HG02938 (cell line): ENCODE measurements at regions not wholly inside any gene's neighbourhood (a gene's known extent, or its start where the extent isn't known, plus 50 kb on each side); places are given as distances from the start of the nearest gene placed in this dataset.
"Not testable (repeated sequence)": the region's sequence is repeated elsewhere in the genome, so short reads cannot be mapped to it uniquely, and the experiment has no call there.

ENCODE experiments used
- ATAC-seq: cut with Tn5 transposase; IDR thresholded peaks from one replicate; pipeline ENCODE4 v1.9.1; 2021; ENCODE audit warnings: mild to moderate bottlenecking, moderate library complexity; ENCODE audit not compliant: unreplicated experiment

- no peak for ATAC-seq
Observed at GRCh38 chr2:194723446-194723845, 933.6 kb upstream of the SLC39A10 start.

GRCh38 chr2:194721227-194721626 lies 935.8 kb upstream of the SLC39A10 start:
- ATAC-seq: no peak

- no peak for ATAC-seq
Observed at GRCh38 chr2:194720462-194720861, 936.6 kb upstream of the SLC39A10 start.

GRCh38 chr2:194718881-194719280 lies 938.1 kb upstream of the SLC39A10 start:
- ATAC-seq: no peak

GRCh38 chr2:194714541-194714940 lies 942.5 kb upstream of the SLC39A10 start:
- no peak for ATAC-seq

GRCh38 chr2:194709840-194710239 lies 947.2 kb upstream of the SLC39A10 start:
- no peak for ATAC-seq

GRCh38 chr2:194706179-194706578 lies 950.8 kb upstream of the SLC39A10 start:
- ATAC-seq: no peak

GRCh38 chr2:194705398-194705797 lies 951.6 kb upstream of the SLC39A10 start:
- ATAC-seq: no peak

- ATAC-seq: no peak
Observed at GRCh38 chr2:194700726-194701125, 956.3 kb upstream of the SLC39A10 start.

GRCh38 chr2:194700116-194700515 lies 956.9 kb upstream of the SLC39A10 start:
- no peak for ATAC-seq

GRCh38 chr2:194698012-194698411 lies 959.0 kb upstream of the SLC39A10 start:
- ATAC-seq: no peak

- no peak for ATAC-seq
Observed at GRCh38 chr2:194697439-194697838, 959.6 kb upstream of the SLC39A10 start.

- ATAC-seq: no peak
Observed at GRCh38 chr2:194696690-194697089, 960.3 kb upstream of the SLC39A10 start.

GRCh38 chr2:194686569-194686968 lies 970.5 kb upstream of the SLC39A10 start:
- ATAC-seq: no peak

- no peak for ATAC-seq
Observed at GRCh38 chr2:194674043-194674442, 983.0 kb upstream of the SLC39A10 start.

- no peak for ATAC-seq
Observed at GRCh38 chr2:194672994-194673393, 984.0 kb upstream of the SLC39A10 start.

GRCh38 chr2:194661431-194661830 lies 995.6 kb upstream of the SLC39A10 start:
- no peak for ATAC-seq

GRCh38 chr2:194639057-194639456 lies 1018.0 kb upstream of the SLC39A10 start:
- not testable (repeated sequence) for ATAC-seq

- ATAC-seq: no peak
Observed at GRCh38 chr2:194621945-194622344, 1035.1 kb upstream of the SLC39A10 start.

GRCh38 chr2:194619366-194619765 lies 1037.7 kb upstream of the SLC39A10 start:
- no peak for ATAC-seq

- ATAC-seq: no peak
Observed at GRCh38 chr2:194618432-194618831, 1038.6 kb upstream of the SLC39A10 start.

- ATAC-seq: peak; percentile 89
Observed at GRCh38 chr2:194616334-194616733, 1040.7 kb upstream of the SLC39A10 start.

- ATAC-seq: no peak
Observed at GRCh38 chr2:194610297-194610696, 1046.7 kb upstream of the SLC39A10 start.

GRCh38 chr2:194603429-194603828 lies 1053.6 kb upstream of the SLC39A10 start:
- no peak for ATAC-seq
